HEK293 (cell line): ENCODE measurements at regions not wholly inside any gene's neighbourhood (a gene's known extent, or its start where the extent isn't known, plus 50 kb on each side); places are given as distances from the start of the nearest gene placed in this dataset.

ENCODE experiments used
- REST ChIP-seq: fragments of 450-650 bp; formaldehyde crosslinking; IDR thresholded peaks from 2 replicates; pipeline ENCODE4 v1.5.1; 2016; ENCODE audit warnings: missing biosample characterization, missing genetic modification characterization
- TCF7L2 ChIP-seq: IDR thresholded peaks from 2 replicates; pipeline ENCODE4 v1.6.1; 2011; ENCODE audit warnings: low read depth, mild to moderate bottlenecking, inconsistent platforms, low read length, moderate library complexity, borderline replicate concordance
- YY1 ChIP-seq: fragments of 450-650 bp; formaldehyde crosslinking; IDR thresholded peaks from 2 replicates; pipeline ENCODE4 v1.5.1; 2018; ENCODE audit warnings: missing biosample characterization, missing genetic modification characterization
- ZNF121 ChIP-seq: fragments of 450-650 bp; formaldehyde crosslinking; IDR thresholded peaks from 2 replicates; pipeline ENCODE4 v1.5.1; 2016; ENCODE audit warnings: missing biosample characterization, missing genetic modification characterization
- ZNF133 ChIP-seq: fragments of 450-650 bp; formaldehyde crosslinking; IDR thresholded peaks from 2 replicates; pipeline ENCODE4 v1.5.1; 2016; ENCODE audit warnings: missing biosample characterization, missing genetic modification characterization
- ZNF138 ChIP-seq: fragments of 450-650 bp; formaldehyde crosslinking; IDR thresholded peaks from 2 replicates; pipeline ENCODE4 v1.5.1; 2016; ENCODE audit warnings: missing biosample characterization, missing genetic modification characterization, borderline replicate concordance
- ZNF354C ChIP-seq: fragments of 450-650 bp; formaldehyde crosslinking; IDR thresholded peaks from 2 replicates; pipeline ENCODE4 v1.5.1; 2016; ENCODE audit warnings: missing biosample characterization, missing genetic modification characterization, low read depth, borderline replicate concordance
- ZSCAN30 ChIP-seq: fragments of 450-650 bp; IDR thresholded peaks from 2 replicates; pipeline ENCODE4 v1.5.1; 2018; ENCODE audit warnings: missing biosample characterization, mild to moderate bottlenecking, missing genetic modification characterization, moderate library complexity
- TF ChIP-seq, protein P1 (sequence below): fragments of 450-650 bp; formaldehyde crosslinking; IDR thresholded peaks from 2 replicates; pipeline ENCODE4 v1.5.1; 2016; ENCODE audit warnings: missing biosample characterization, missing genetic modification characterization
- TF ChIP-seq, protein P2 (sequence below): IDR thresholded peaks from 2 replicates; pipeline ENCODE4 v1.6.1; 2011; ENCODE audit warnings: mild to moderate bottlenecking, low read depth, low read length, borderline replicate concordance

DNA sequence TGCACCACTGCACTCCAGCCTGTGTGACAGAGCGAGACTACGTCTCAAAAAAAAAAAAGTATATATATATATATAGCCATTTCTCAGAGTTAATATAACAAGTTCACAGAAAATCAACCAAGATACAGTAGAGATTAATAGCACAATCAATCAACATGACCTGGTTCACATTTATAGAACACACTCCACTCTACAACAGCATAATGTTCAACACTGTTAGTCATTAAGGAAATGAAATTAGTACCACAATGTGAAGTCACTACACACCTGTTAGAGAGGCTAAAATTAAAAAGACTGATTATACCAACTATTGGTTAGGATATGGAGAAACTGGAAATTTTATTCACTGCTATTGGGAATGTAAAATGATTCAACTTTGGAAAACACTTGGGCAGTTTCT lies 387.7 kb downstream of the QKI start:
- TF ChIP-seq, protein P1, sequence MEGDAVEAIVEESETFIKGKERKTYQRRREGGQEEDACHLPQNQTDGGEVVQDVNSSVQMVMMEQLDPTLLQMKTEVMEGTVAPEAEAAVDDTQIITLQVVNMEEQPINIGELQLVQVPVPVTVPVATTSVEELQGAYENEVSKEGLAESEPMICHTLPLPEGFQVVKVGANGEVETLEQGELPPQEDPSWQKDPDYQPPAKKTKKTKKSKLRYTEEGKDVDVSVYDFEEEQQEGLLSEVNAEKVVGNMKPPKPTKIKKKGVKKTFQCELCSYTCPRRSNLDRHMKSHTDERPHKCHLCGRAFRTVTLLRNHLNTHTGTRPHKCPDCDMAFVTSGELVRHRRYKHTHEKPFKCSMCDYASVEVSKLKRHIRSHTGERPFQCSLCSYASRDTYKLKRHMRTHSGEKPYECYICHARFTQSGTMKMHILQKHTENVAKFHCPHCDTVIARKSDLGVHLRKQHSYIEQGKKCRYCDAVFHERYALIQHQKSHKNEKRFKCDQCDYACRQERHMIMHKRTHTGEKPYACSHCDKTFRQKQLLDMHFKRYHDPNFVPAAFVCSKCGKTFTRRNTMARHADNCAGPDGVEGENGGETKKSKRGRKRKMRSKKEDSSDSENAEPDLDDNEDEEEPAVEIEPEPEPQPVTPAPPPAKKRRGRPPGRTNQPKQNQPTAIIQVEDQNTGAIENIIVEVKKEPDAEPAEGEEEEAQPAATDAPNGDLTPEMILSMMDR (tag by site-specific recombination), result no peak
- TF ChIP-seq, protein P2, sequence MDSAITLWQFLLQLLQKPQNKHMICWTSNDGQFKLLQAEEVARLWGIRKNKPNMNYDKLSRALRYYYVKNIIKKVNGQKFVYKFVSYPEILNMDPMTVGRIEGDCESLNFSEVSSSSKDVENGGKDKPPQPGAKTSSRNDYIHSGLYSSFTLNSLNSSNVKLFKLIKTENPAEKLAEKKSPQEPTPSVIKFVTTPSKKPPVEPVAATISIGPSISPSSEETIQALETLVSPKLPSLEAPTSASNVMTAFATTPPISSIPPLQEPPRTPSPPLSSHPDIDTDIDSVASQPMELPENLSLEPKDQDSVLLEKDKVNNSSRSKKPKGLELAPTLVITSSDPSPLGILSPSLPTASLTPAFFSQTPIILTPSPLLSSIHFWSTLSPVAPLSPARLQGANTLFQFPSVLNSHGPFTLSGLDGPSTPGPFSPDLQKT, result no peak
- no peak for TF ChIP-seq ZNF133 (tag by site-specific recombination)
- TF ChIP-seq TCF7L2, result no peak
- no peak for TF ChIP-seq REST
- TF ChIP-seq YY1, result no peak
- no peak for TF ChIP-seq ZNF121 (tag by site-specific recombination)
- TF ChIP-seq ZNF354C (tag by site-specific recombination), result no peak
- TF ChIP-seq ZSCAN30 (tag by site-specific recombination), result no peak
- no peak for TF ChIP-seq ZNF138 (tag by site-specific recombination)
